Endothelial cell of umbilical vein (primary cell): ENCODE measurements at regions not wholly inside any gene's neighbourhood (a gene's known extent, or its start where the extent isn't known, plus 50 kb on each side); places are given as distances from the start of the nearest gene placed in this dataset.

Experiments
- BruUV-seq: library from RNA; stranded (reverse); fragments of 400-500 nt; replicated peaks from 2 replicates; lab custom pipeline; 2021; lab: Mats Ljungman, UMichigan
- CTCF ChIA-PET: fragments of 300-600, 350-600 bp; sonication (Branson Sonifier 250); formaldehyde crosslinking; loops from one replicate; lab custom pipeline; 2021; ENCODE audit warnings: antibody characterized with exemption, inconsistent platforms; lab: Charles Lee
- POLR2A ChIA-PET: fragments of 300-600, 350-600 bp; sonication (Branson Sonifier 250); formaldehyde crosslinking; loops from one replicate; lab custom pipeline; 2021; ENCODE audit warnings: antibody characterized with exemption, inconsistent platforms; lab: Charles Lee
- DNase-seq: peaks from one replicate; pipeline ENCODE4 v3.0.0-alpha.2; 2011; ENCODE audit warnings: low read depth, low spot score
- FAIRE-seq: peaks from 2 replicates; lab custom pipeline; 2011; peaks lifted over from hg19 to GRCh38; lab: Jason Lieb, UNC
- H2AFZ ChIP-seq: 2 replicates; pipeline ENCODE4 v1.6.0; 2012; ENCODE audit warnings: low read depth, low read length, control low read depth, inconsistent platforms
- H3K27ac ChIP-seq: 2 replicates; pipeline ENCODE4 v1.5.1; 2011; ENCODE audit warnings: low read depth, mild to moderate bottlenecking, control low read depth, low read length, moderate library complexity; ENCODE audit not compliant: insufficient read depth
- H3K27me3 ChIP-seq, 2 experiments: 2 replicates each; pipeline versions ENCODE4 v1.6.0 to v1.6.1; 2011; ENCODE audit warnings: low read length in 2 of 2, mixed read lengths in 1 of 2; ENCODE audit not compliant: control insufficient read depth in 2 of 2, insufficient read depth in 2 of 2
- H3K36me3 ChIP-seq, 2 experiments: 2 replicates in 1 of 2; 3 replicates in 1 of 2; pipeline ENCODE4 v1.5.1; 2011; ENCODE audit warnings: low read length in 2 of 2, mild to moderate bottlenecking in 1 of 2, moderate library complexity in 1 of 2; ENCODE audit not compliant: control insufficient read depth in 2 of 2, insufficient read depth in 2 of 2; ENCODE audit errors: extremely low read depth in 1 of 2
- H3K4me1 ChIP-seq: 3 replicates; pipeline ENCODE4 v1.5.1; 2011; ENCODE audit warnings: mild to moderate bottlenecking, low read length; ENCODE audit not compliant: control insufficient read depth, insufficient read depth; ENCODE audit errors: extremely low read depth
- H3K4me2 ChIP-seq: 2 replicates; pipeline ENCODE4 v1.6.1; 2011; ENCODE audit warnings: low read length, control low read depth, mixed read lengths; ENCODE audit not compliant: insufficient read depth
- H3K4me3 ChIP-seq, 3 experiments: fragments of 200-600 bp in 1 of 3; sonication (generic), shearing (Covaris generic) in 1 of 3; replicated peaks in 1 of 3; 2 replicates each; pipeline ENCODE4 v1.5.1; 2011 to 2016; ENCODE audit warnings: control low read depth in 3 of 3, low read length in 3 of 3, mild to moderate bottlenecking in 2 of 3, inconsistent platforms in 1 of 3, low read depth in 1 of 3, moderate library complexity in 1 of 3; ENCODE audit not compliant: insufficient read depth in 1 of 3
- H3K79me2 ChIP-seq: 2 replicates; pipeline ENCODE4 v1.6.0; 2012; ENCODE audit warnings: low read length, inconsistent platforms; ENCODE audit not compliant: control insufficient read depth, insufficient read depth
- H3K9ac ChIP-seq: replicated peaks from 2 replicates; pipeline ENCODE3; 2011; ENCODE audit warnings: low read length, control low read depth; ENCODE audit not compliant: insufficient read depth; ENCODE audit errors: extremely low read depth
- H3K9me1 ChIP-seq: replicated peaks from 3 replicates; pipeline ENCODE4 v1.6.0; 2011; ENCODE audit warnings: mild to moderate bottlenecking, low read length; ENCODE audit not compliant: control insufficient read depth, insufficient read depth; ENCODE audit errors: extremely low read depth
- H3K9me3 ChIP-seq: replicated peaks from 2 replicates; pipeline ENCODE4 v1.5.1; 2012; ENCODE audit warnings: low read length, inconsistent platforms; ENCODE audit not compliant: control insufficient read depth, insufficient read depth
- H4K20me1 ChIP-seq: replicated peaks from 2 replicates; pipeline ENCODE3; 2011; ENCODE audit warnings: mild to moderate bottlenecking, low read length; ENCODE audit not compliant: control insufficient read depth, insufficient read depth; ENCODE audit errors: extremely low read depth
- CTCF ChIP-seq, 2 donors: IDR thresholded peaks; 1 replicate in 1 of 2; 2 replicates in 1 of 2; pipeline ENCODE4 v1.5.1; 2011; ENCODE audit warnings: low read length in 2 of 2, mild to moderate bottlenecking in 2 of 2, moderate library complexity in 2 of 2, control low read depth in 1 of 2, inconsistent platforms in 1 of 2, low read depth in 1 of 2; ENCODE audit not compliant: insufficient read depth in 1 of 2; ENCODE audit errors: extremely low read depth in 1 of 2
- EZH2 ChIP-seq: IDR thresholded peaks from 2 replicates; pipeline ENCODE4 v1.6.1; 2012; ENCODE audit warnings: borderline replicate concordance, low read depth, mild to moderate bottlenecking, moderate library complexity, low read length, inconsistent platforms; ENCODE audit not compliant: severe bottlenecking
- FOS ChIP-seq: IDR thresholded peaks from 2 replicates; pipeline ENCODE4 v1.6.1; 2011; ENCODE audit warnings: mild to moderate bottlenecking, low read length, moderate library complexity, borderline replicate concordance; ENCODE audit not compliant: insufficient read depth
- GATA2 ChIP-seq: IDR thresholded peaks from 2 replicates; pipeline ENCODE4 v1.7.0; 2011; ENCODE audit warnings: low read depth, mild to moderate bottlenecking, moderate library complexity, mixed read lengths, low read length; ENCODE audit not compliant: insufficient read length, insufficient read depth
- JUN ChIP-seq: IDR thresholded peaks from 2 replicates; pipeline ENCODE4 v1.6.1; 2011; ENCODE audit warnings: borderline replicate concordance, low read depth; ENCODE audit not compliant: insufficient read length, insufficient read depth
- MAX ChIP-seq: IDR thresholded peaks from 2 replicates; pipeline ENCODE4 v1.6.1; 2011; ENCODE audit not compliant: insufficient read depth, insufficient read length
- MYC ChIP-seq: IDR thresholded peaks from one replicate; pipeline ENCODE4 v1.6.1; 2011; ENCODE audit warnings: mild to moderate bottlenecking, low read depth, low read length
- POLR2A ChIP-seq: IDR thresholded peaks from 2 replicates; pipeline ENCODE4 v1.6.1; 2012; ENCODE audit warnings: low read depth, mild to moderate bottlenecking, control low read depth, low read length
- POLR2AphosphoS5 ChIP-seq: IDR thresholded peaks from 2 replicates; pipeline ENCODE4 v1.6.1; 2012; ENCODE audit warnings: low read depth, mild to moderate bottlenecking, control low read depth, low read length, moderate library complexity; ENCODE audit not compliant: insufficient read depth
- dilution Hi-C: fragments of 300-500 bp; cut with MboI; formaldehyde crosslinking; loops from one replicate; pipeline ENCODE4 v1.15.0; 2019; ENCODE audit warnings: low sequenced_read_pairs; ENCODE audit not compliant: extremely low pct_ligation_motif_present
- intact Hi-C: fragments of 100-400 bp; cut with micrococcal nuclease; formaldehyde crosslinking; loops from one replicate; pipeline ENCODE4 v1.10.0; 2022

GRCh38 chr18:44051026-44051425 lies 629.7 kb upstream of the SETBP1 start:
- no peaks in the 10 kb centered on the region for H3K9me1 ChIP-seq
- CTCF ChIA-PET, result interaction anchor here (1.3 kb wide), 1 partner anchor 9 kb away, joined by 4 read pairs; no protein-coding TSS in a partner anchor
- H3K9ac ChIP-seq, result no peak overlapping the region
- no peaks in the 10 kb centered on the region for H3K79me2 ChIP-seq
- FAIRE-seq (no peak), DNase-seq (no peak)
- POLR2A ChIA-PET, result no interaction called here
- intact Hi-C loops, result no loop called here
- H3K36me3 ChIP-seq, result no peaks in the 10 kb centered on the region
- no peaks in the 10 kb centered on the region for H3K9me3 ChIP-seq
- TF ChIP-seq MAX (no peak), GATA2 (no peak), JUN (no peak), POLR2A (no peak), CTCF (IDR thresholded peaks at IDR 0.05; ENCODE audit: extremely low read depth in 1 of 2, insufficient read depth in 1 of 2, low read depth in 1 of 2, low read length in 2 of 2) (no peak), FOS (no peak), MYC (no peak), POLR2AphosphoS5 (no peak), EZH2 (no peak)
- BruUV-seq, result no TSS peak
- H3K4me2 ChIP-seq, result no peak overlapping the region
- H3K27me3 ChIP-seq, result no peaks in the 10 kb centered on the region
- H3K4me3 ChIP-seq, result no peak overlapping the region
- no peaks in the 10 kb centered on the region for H4K20me1 ChIP-seq
- dilution Hi-C loops, result no loop called here
- H2AFZ ChIP-seq, result no peak overlapping the region
- H3K4me1 ChIP-seq, result no peaks in the 10 kb centered on the region
- H3K27ac ChIP-seq, result no peak overlapping the region
